ENCODE measurements at regions not wholly inside any gene's neighbourhood (a gene's known extent, or its start where the extent isn't known, plus 50 kb on each side); places are given as distances from the start of the nearest gene placed in this dataset.

- Mint-ChIP-seq H3K4me1 (no peaks in the 10 kb centered on the region), H3K4me3 (no peak overlapping the region), H3K27me3 (ENCODE audit: low read depth) (peaks cover 5% of the 10 kb centered on the region), H3K27ac (ENCODE audit: unreplicated experiment) (no peak overlapping the region), H3K36me3 (ENCODE audit: low read depth) (no peaks in the 10 kb centered on the region), H3K9me3 (peaks cover 2% of the 10 kb centered on the region)
- TF ChIP-seq, protein P1, sequence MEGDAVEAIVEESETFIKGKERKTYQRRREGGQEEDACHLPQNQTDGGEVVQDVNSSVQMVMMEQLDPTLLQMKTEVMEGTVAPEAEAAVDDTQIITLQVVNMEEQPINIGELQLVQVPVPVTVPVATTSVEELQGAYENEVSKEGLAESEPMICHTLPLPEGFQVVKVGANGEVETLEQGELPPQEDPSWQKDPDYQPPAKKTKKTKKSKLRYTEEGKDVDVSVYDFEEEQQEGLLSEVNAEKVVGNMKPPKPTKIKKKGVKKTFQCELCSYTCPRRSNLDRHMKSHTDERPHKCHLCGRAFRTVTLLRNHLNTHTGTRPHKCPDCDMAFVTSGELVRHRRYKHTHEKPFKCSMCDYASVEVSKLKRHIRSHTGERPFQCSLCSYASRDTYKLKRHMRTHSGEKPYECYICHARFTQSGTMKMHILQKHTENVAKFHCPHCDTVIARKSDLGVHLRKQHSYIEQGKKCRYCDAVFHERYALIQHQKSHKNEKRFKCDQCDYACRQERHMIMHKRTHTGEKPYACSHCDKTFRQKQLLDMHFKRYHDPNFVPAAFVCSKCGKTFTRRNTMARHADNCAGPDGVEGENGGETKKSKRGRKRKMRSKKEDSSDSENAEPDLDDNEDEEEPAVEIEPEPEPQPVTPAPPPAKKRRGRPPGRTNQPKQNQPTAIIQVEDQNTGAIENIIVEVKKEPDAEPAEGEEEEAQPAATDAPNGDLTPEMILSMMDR (conservative IDR thresholded peaks at IDR 0.05), result no peak
- no peak for DNase-seq (ENCODE audit: low read depth, low spot score)
Observed at GRCh38 chr3:135349254-135349948, 554.3 kb downstream of the EPHB1 start.

DNA sequence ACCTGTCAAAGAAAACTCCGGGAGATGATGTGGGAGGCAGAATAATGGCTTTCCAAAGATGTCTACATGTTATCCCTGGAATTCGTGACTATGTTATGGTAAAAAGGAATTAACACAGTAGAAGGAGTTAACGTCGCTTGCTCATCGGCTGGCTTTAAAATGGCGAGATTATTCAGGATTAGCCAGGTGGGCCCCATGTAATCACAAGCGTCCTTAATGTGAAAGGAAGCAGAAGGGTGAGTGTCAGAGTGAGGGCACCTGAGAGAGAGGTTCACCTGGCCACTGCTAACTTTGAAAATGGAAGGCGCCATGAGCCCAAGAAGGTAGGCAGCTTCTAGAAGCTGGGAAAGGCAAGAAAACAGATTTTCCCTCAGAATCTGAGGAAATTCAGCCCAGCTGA, 557.2 kb downstream of the EPHB1 start:
- peaks cover 5% of the 10 kb centered on the region for H3K27me3 Mint-ChIP-seq (ENCODE audit: low read depth)
- H3K4me1 Mint-ChIP-seq, result peaks cover under 1% of the 10 kb centered on the region
- no peak for DNase-seq (ENCODE audit: low read depth, low spot score)
- TF ChIP-seq, protein P1 (conservative IDR thresholded peaks at IDR 0.05), result no peak
- H3K4me3 Mint-ChIP-seq, result no peak overlapping the region
- peaks cover 2% of the 10 kb centered on the region for H3K9me3 Mint-ChIP-seq
- no peak overlapping the region for H3K27ac Mint-ChIP-seq (ENCODE audit: unreplicated experiment)
- no peaks in the 10 kb centered on the region for H3K36me3 Mint-ChIP-seq (ENCODE audit: low read depth)

DNA sequence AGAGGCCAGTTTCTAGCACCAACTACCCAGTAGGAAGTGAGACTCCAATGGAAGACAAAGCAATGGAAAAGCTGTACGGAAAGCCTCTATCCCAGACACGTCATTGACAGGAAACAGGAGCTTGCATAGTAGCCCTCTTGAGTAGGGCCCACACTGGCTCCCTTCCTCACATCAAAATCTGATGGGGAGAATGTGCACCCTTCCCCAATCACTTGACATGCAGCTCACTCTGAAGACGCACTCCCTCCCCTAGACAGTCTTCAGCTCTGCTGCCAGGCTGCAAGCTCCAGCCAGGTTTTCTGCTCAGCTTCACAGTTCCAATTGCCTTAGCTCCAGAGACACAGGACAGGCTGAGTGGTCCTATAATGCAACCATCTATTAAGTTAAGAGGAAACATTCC, 567.8 kb downstream of the EPHB1 start:
- no peaks in the 10 kb centered on the region for H3K27me3 Mint-ChIP-seq (ENCODE audit: low read depth)
- H3K4me3 Mint-ChIP-seq, result no peak overlapping the region
- no peak for DNase-seq (ENCODE audit: low read depth, low spot score)
- no peak overlapping the region for H3K27ac Mint-ChIP-seq (ENCODE audit: unreplicated experiment)
- H3K36me3 Mint-ChIP-seq (ENCODE audit: low read depth), result no peaks in the 10 kb centered on the region
- no peaks in the 10 kb centered on the region for H3K9me3 Mint-ChIP-seq
- peaks cover 3% of the 10 kb centered on the region for H3K4me1 Mint-ChIP-seq
- TF ChIP-seq, protein P1 (conservative IDR thresholded peaks at IDR 0.05), result no peak

- TF ChIP-seq, protein P1 (conservative IDR thresholded peaks at IDR 0.05), result no peak
- Mint-ChIP-seq H3K4me1 (peaks cover 11% of the 10 kb centered on the region), H3K27ac (ENCODE audit: unreplicated experiment) (no peak overlapping the region), H3K36me3 (ENCODE audit: low read depth) (no peaks in the 10 kb centered on the region), H3K9me3 (no peaks in the 10 kb centered on the region), H3K27me3 (ENCODE audit: low read depth) (no peaks in the 10 kb centered on the region), H3K4me3 (no peak overlapping the region)
- DNase-seq (ENCODE audit: low read depth, low spot score), result no peak
Observed at GRCh38 chr3:135364676-135365075, 569.6 kb downstream of the EPHB1 start.

DNA sequence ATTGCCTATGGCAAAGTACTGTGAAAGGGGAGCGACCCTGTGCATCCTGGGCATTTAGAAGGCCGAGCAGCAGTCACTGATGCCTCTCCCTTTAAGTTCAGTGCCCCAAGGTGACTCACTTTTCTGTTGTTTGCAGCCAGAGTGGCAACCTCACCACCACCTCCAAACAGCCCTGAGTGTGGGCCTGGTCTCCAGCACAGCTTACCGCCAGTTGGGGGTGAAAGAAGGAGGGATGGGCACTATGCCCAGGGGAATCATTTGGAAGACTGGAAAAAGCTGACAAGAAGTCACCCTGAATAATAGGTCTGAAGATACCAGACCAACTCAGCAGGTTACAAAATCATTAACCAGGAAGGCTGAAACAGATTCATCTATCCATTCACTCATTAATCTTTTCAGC, 571.8 kb downstream of the EPHB1 start:
- H3K36me3 Mint-ChIP-seq (ENCODE audit: low read depth), result no peaks in the 10 kb centered on the region
- peaks cover 11% of the 10 kb centered on the region for H3K4me1 Mint-ChIP-seq
- TF ChIP-seq, protein P1 (conservative IDR thresholded peaks at IDR 0.05), result no peak
- H3K4me3 Mint-ChIP-seq, result no peak overlapping the region
- H3K27ac Mint-ChIP-seq (ENCODE audit: unreplicated experiment), result no peak overlapping the region
- no peaks in the 10 kb centered on the region for H3K27me3 Mint-ChIP-seq (ENCODE audit: low read depth)
- DNase-seq (ENCODE audit: low read depth, low spot score), result no peak
- no peaks in the 10 kb centered on the region for H3K9me3 Mint-ChIP-seq
